B cell (primary cell): ENCODE measurements at regions not wholly inside any gene's neighbourhood (a gene's known extent, or its start where the extent isn't known, plus 50 kb on each side); places are given as distances from the start of the nearest gene placed in this dataset.

Experiments used
- ATAC-seq: fragments of 200-7000 bp; cut with Tn5 transposase; one replicate; pipeline ENCODE4 v1.10.0; 2021; ENCODE audit warnings: low read depth, mild to moderate bottlenecking, moderate number of reproducible peaks, moderate library complexity
- CTCF ChIA-PET: fragments of 350-600 bp; sonication (Branson Sonifier 250); formaldehyde crosslinking; loops from one replicate; lab custom pipeline; 2021; ENCODE audit warnings: antibody characterized with exemption, inconsistent platforms; lab: Charles Lee
- POLR2A ChIA-PET: fragments of 350-600 bp; sonication (Branson Sonifier 250); formaldehyde crosslinking; loops from one replicate; lab custom pipeline; 2021; ENCODE audit warnings: antibody characterized with exemption; lab: Charles Lee
- DNase-seq: peaks from one replicate; pipeline ENCODE4 v3.0.0; 2013
- H2AFZ ChIP-seq: 2 replicates; pipeline ENCODE4 v1.6.1; 2012; ENCODE audit warnings: mild to moderate bottlenecking, low read depth, low read length; ENCODE audit not compliant: insufficient read depth, poor library complexity, severe bottlenecking
- H3K27ac ChIP-seq, 2 donors: 1 replicate in 1 of 2; 2 replicates in 1 of 2; pipeline ENCODE4 v1.5.1; 2012 to 2013; ENCODE audit warnings: low read length in 2 of 2, mild to moderate bottlenecking in 2 of 2, moderate library complexity in 1 of 2
- H3K27me3 ChIP-seq, 4 experiments: fragments of 200-600 bp in 1 of 4; sonication (generic) in 1 of 4; replicated peaks in 1 of 4; 1 replicate in 2 of 4; 2 replicates in 2 of 4; pipeline versions ENCODE4 v1.6.1 to v1.7.0; 2013 to 2016; ENCODE audit warnings: low read length in 3 of 4, mild to moderate bottlenecking in 2 of 4, mixed read lengths in 1 of 4, moderate library complexity in 1 of 4; ENCODE audit not compliant: insufficient read depth in 4 of 4, control insufficient read depth in 3 of 4; ENCODE audit errors: control extremely low read depth in 1 of 4
- H3K36me3 ChIP-seq, 2 experiments: replicated peaks in 1 of 2; 1 replicate in 1 of 2; 2 replicates in 1 of 2; pipeline versions ENCODE4 v1.6.1 to v1.7.1; 2013; ENCODE audit warnings: low read length in 1 of 2; ENCODE audit not compliant: insufficient read depth in 2 of 2, control insufficient read depth in 1 of 2; ENCODE audit errors: control extremely low read depth in 1 of 2, extremely low read depth in 1 of 2
- H3K4me1 ChIP-seq, 2 donors: fragments of 200-600 bp in 1 of 2; sonication (generic) in 1 of 2; 1 replicate in 1 of 2; 2 replicates in 1 of 2; pipeline versions ENCODE4 v1.5.1 to v1.6.1; 2013 to 2017; ENCODE audit warnings: low read length in 2 of 2; ENCODE audit not compliant: control insufficient read depth in 2 of 2, insufficient read depth in 2 of 2
- H3K4me2 ChIP-seq: replicated peaks from 2 replicates; pipeline ENCODE3; 2012; ENCODE audit warnings: mild to moderate bottlenecking, low read depth, low read length; ENCODE audit not compliant: poor library complexity, severe bottlenecking
- H3K4me3 ChIP-seq, 5 experiments: fragments of 200-600 bp in 1 of 5; sonication (generic) in 1 of 5; 1 replicate in 3 of 5; 2 replicates in 2 of 5; pipeline versions ENCODE4 v1.5.1 to v1.7.0; 2011 to 2016; ENCODE audit warnings: low read length in 4 of 5, mild to moderate bottlenecking in 4 of 5, low read depth in 2 of 5, control low read depth in 1 of 5, moderate library complexity in 1 of 5; ENCODE audit not compliant: insufficient read depth in 1 of 5; ENCODE audit errors: control extremely low read depth in 1 of 5, extremely low read depth in 1 of 5
- H3K79me2 ChIP-seq: fragments of 200-600 bp; sonication (generic); one replicate; pipeline ENCODE4 v1.6.0; 2016; ENCODE audit warnings: low read length; ENCODE audit not compliant: control insufficient read depth, insufficient read depth
- H3K9ac ChIP-seq: fragments of 200-600 bp; sonication (generic); 2 replicates; pipeline ENCODE4 v1.6.1; 2017; ENCODE audit warnings: mild to moderate bottlenecking, low read length, moderate library complexity
- H3K9me3 ChIP-seq, 3 donors: one replicate each; pipeline versions ENCODE4 v1.6.1 to v1.7.1; 2013; ENCODE audit warnings: low read length in 2 of 3; ENCODE audit not compliant: control insufficient read depth in 2 of 3, insufficient read depth in 1 of 3; ENCODE audit errors: control extremely low read depth in 1 of 3
- H4K20me1 ChIP-seq: 2 replicates; pipeline ENCODE4 v1.6.0; 2012; ENCODE audit warnings: mild to moderate bottlenecking, low read length; ENCODE audit not compliant: insufficient read depth, control insufficient read depth, poor library complexity, severe bottlenecking
- H3K27ac Mint-ChIP-seq: one replicate; pipeline ENCODE4 v1.8.0; 2021; ENCODE audit warnings: mixed read lengths
- H3K27me3 Mint-ChIP-seq: one replicate; pipeline ENCODE4 v1.8.0; 2021; ENCODE audit warnings: mixed read lengths
- H3K4me1 Mint-ChIP-seq: one replicate; pipeline ENCODE4 v1.8.0; 2021; ENCODE audit warnings: mixed read lengths
- H3K4me3 Mint-ChIP-seq: one replicate; pipeline ENCODE4 v1.8.0; 2021; ENCODE audit warnings: mixed read lengths
- H3K9me3 Mint-ChIP-seq: one replicate; pipeline ENCODE4 v1.8.0; 2022; ENCODE audit warnings: mixed read lengths; ENCODE audit not compliant: insufficient read depth
- CTCF ChIP-seq: fragments of 200-600 bp; IDR thresholded peaks from one replicate; pipeline ENCODE4 v1.8.0; 2022; ENCODE audit warnings: antibody characterized with exemption, mild to moderate bottlenecking
- EZH2 ChIP-seq: IDR thresholded peaks from 2 replicates; pipeline ENCODE4 v1.6.1; 2012; ENCODE audit warnings: borderline replicate concordance, low read depth, mild to moderate bottlenecking, moderate library complexity, low read length; ENCODE audit not compliant: insufficient read depth, poor library complexity, severe bottlenecking
- WGBS: methylation state at CpG from one replicate; pipeline ENCODE4 v1.1.5; 2013; ENCODE audit warnings: missing lambda C conversion rate; ENCODE audit not compliant: insufficient coverage; 5-methylcytosine and 5-hydroxymethylcytosine counted together
- intact Hi-C: fragments of 100-400 bp; cut with micrococcal nuclease; formaldehyde crosslinking; loops from one replicate; pipeline ENCODE4 v1.10.0; 2022

- Histone ChIP-seq H3K4me3 (no peak overlapping the region), H3K9ac (no peak overlapping the region), H3K27ac (no peak overlapping the region), H3K36me3 (no peaks in the 10 kb centered on the region), H3K9me3 (no peaks in the 10 kb centered on the region), H4K20me1 (no peaks in the 10 kb centered on the region), H3K4me2 (no peak overlapping the region), H2AFZ (no peak overlapping the region), H3K4me1 (no peaks in the 10 kb centered on the region), H3K79me2 (no peaks in the 10 kb centered on the region), H3K27me3 (no peaks in the 10 kb centered on the region)
- DNase-seq = no peak
- ATAC-seq = no peak
- no peaks in the 10 kb centered on the region for H3K4me1 Mint-ChIP-seq
- H3K4me3 Mint-ChIP-seq = no peak overlapping the region
- H3K27ac Mint-ChIP-seq = no peak overlapping the region
- no peaks in the 10 kb centered on the region for H3K9me3 Mint-ChIP-seq
- WGBS = 67% methylated on average over 2 of the region's 2 CpGs
- intact Hi-C loops = no loop called here
- no peaks in the 10 kb centered on the region for H3K27me3 Mint-ChIP-seq
- ChIA-PET CTCF (no interaction called here), POLR2A (no interaction called here)
- TF ChIP-seq CTCF = no peak
- TF ChIP-seq EZH2 = no peak
Measured at GRCh38 chr13:73254827-73255226, 196.0 kb downstream of the KLF5 start.

GRCh38 chr13:73251626-73252265 lies 192.9 kb downstream of the KLF5 start:
- TF ChIP-seq EZH2 (no peak), CTCF (no peak)
- H3K27ac Mint-ChIP-seq = no peak overlapping the region
- no peaks in the 10 kb centered on the region for H3K79me2 ChIP-seq
- WGBS = no CpG with 5 or more reads among the region's 1 CpG
- intact Hi-C loops = no loop called here
- H3K4me1 Mint-ChIP-seq = no peaks in the 10 kb centered on the region
- DNase-seq = no peak
- ChIA-PET POLR2A (no interaction called here), CTCF (no interaction called here)
- no peak overlapping the region for H2AFZ ChIP-seq
- no peaks in the 10 kb centered on the region for H4K20me1 ChIP-seq
- H3K4me2 ChIP-seq = no peak overlapping the region
- no peaks in the 10 kb centered on the region for H3K27me3 ChIP-seq
- ATAC-seq = no peak
- H3K4me1 ChIP-seq = no peaks in the 10 kb centered on the region
- no peaks in the 10 kb centered on the region for H3K9me3 ChIP-seq
- H3K4me3 ChIP-seq = no peak overlapping the region
- no peaks in the 10 kb centered on the region for H3K9me3 Mint-ChIP-seq
- no peak overlapping the region for H3K9ac ChIP-seq
- no peak overlapping the region for H3K4me3 Mint-ChIP-seq
- H3K27me3 Mint-ChIP-seq = no peaks in the 10 kb centered on the region
- no peak overlapping the region for H3K27ac ChIP-seq
- no peaks in the 10 kb centered on the region for H3K36me3 ChIP-seq
